ENCODE measurements at regions not wholly inside any gene's neighbourhood (a gene's known extent, or its start where the extent isn't known, plus 50 kb on each side); places are given as distances from the start of the nearest gene placed in this dataset.

DNA sequence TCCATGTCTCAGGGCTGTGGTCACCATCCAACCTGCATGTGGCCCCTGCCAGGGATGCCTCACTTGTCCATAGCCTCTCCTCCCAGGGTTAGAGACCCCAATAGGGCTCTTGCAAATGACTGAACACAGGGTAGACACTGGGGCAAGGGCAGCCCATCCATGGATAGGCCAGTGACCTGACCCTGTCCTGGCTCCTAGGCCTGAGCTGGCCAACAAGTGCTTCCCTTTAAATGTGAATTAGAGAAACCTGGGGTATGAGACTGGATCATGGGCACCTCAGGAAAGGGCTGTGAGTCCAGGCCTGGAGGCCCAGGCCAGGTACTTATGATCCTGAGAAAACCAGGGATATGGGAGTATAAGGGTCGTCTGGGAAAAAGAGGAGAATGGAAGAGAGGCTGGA is 64.5 kb downstream of the COPS8 start:
- TF ChIP-seq, protein P1, sequence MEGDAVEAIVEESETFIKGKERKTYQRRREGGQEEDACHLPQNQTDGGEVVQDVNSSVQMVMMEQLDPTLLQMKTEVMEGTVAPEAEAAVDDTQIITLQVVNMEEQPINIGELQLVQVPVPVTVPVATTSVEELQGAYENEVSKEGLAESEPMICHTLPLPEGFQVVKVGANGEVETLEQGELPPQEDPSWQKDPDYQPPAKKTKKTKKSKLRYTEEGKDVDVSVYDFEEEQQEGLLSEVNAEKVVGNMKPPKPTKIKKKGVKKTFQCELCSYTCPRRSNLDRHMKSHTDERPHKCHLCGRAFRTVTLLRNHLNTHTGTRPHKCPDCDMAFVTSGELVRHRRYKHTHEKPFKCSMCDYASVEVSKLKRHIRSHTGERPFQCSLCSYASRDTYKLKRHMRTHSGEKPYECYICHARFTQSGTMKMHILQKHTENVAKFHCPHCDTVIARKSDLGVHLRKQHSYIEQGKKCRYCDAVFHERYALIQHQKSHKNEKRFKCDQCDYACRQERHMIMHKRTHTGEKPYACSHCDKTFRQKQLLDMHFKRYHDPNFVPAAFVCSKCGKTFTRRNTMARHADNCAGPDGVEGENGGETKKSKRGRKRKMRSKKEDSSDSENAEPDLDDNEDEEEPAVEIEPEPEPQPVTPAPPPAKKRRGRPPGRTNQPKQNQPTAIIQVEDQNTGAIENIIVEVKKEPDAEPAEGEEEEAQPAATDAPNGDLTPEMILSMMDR (IDR thresholded peaks at IDR 0.05; ENCODE audit: low read depth, low read length, missing control alignments), result no peak
- H3K4me3 ChIP-seq (replicated peaks; ENCODE audit: low read depth, low read length), result no peak overlapping the region
- DNase-seq (ENCODE audit: extremely low read depth, low read depth), result no peak

DNA sequence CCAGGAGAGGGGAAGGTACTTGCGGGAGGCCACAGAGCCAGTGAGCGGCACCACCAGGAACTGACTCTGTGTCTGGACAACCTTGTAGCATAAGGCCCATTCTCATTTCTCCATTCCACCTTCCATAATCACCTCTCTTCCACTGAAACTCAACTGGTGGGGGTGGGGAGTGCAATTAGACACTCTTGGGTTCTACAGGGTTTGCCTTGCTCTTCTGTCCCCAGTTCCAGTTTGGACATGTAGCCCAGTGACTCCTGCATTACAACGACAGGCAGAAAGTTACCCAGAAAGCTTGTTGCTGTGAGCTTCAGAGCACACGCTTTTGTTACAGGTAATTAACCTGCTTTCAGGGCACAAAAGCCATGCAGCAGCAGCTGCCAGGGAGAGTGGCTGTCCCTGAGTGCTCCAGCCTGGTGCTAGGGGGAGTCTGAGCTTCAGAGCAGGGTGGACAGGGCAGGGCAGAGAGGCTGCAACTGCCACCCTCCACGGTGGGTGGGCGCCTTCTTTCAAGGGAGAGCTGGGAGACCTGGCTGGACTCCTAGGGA is 65.2 kb downstream of the COPS8 start:
- TF ChIP-seq, protein P1 (IDR thresholded peaks at IDR 0.05; ENCODE audit: low read depth, low read length, missing control alignments), result no peak
- no peak for DNase-seq (ENCODE audit: extremely low read depth, low read depth)
- H3K4me3 ChIP-seq (replicated peaks; ENCODE audit: low read depth, low read length), result no peak overlapping the region

DNA sequence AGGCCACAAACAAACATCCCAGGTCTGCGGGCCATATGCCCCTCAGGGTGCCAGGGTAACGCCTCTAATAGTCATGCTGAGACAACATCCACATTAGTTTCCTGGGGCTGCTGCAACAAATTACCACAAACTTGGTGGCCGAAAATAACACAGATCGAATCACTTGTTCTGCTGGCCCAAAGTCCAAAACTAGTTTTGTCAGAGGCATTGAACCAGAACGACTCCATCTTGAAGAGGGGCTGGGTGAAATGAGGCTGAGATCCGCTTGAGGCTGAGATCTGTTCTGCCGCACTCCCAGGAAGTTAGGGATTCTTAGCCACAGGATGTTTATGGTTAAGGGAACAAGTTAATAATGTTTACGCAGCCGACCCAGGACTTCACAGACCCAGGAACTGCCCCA is 66.7 kb downstream of the COPS8 start:
- TF ChIP-seq, protein P1 (IDR thresholded peaks at IDR 0.05; ENCODE audit: low read depth, low read length, missing control alignments), result no peak
- H3K4me3 ChIP-seq (replicated peaks; ENCODE audit: low read depth, low read length), result no peak overlapping the region
- DNase-seq (ENCODE audit: extremely low read depth, low read depth), result no peak

DNA sequence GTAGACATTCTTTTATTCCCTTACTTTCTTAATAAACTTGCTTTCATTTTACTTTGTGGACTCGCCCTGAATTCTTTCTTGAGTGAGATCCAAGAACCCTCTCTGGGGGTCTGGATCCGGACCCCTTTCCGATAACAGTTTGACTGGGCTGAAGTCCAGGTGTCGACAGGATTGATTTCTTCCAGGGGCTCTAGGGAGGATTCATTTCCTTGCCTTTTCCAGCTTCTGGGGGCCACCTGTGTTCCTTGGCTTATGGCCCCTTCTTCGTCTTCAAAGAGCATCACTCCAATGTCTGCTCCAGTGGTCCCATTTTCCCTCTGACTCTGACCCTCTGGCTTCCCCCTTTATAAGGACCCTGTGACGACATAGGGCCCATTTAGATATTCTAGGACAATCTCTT is 67.5 kb downstream of the COPS8 start:
- DNase-seq (ENCODE audit: extremely low read depth, low read depth), result no peak
- H3K4me3 ChIP-seq (replicated peaks; ENCODE audit: low read depth, low read length), result no peak overlapping the region
- TF ChIP-seq, protein P1 (IDR thresholded peaks at IDR 0.05; ENCODE audit: low read depth, low read length, missing control alignments), result no peak

DNA sequence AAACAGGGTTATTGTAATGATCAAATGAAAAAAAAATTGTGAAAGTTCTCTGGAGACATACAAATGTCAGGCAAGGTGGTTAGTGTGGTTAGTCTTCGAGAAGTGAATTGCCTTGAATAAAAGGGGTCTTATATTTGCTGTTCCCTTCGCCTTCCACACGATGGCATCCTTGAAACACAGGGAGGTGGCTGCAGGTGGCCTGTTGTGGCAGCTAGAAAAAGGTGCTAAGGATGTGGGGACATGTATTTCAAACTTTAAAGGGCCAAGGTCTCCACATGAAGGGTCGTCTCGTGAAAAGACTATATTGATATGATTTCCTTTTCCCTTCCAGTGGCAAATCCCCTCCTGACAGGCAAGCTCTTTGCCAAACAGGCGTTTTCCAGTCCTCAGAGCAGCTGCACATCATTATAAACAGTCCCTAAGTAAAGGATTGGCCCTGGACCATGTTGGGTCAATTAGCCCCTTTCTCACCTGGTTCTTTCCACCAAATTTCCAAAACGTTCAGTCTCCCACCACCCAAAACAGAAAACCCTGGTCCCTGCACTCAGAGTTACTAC is 68.5 kb downstream of the COPS8 start:
- no peak for DNase-seq (ENCODE audit: extremely low read depth, low read depth)
- TF ChIP-seq, protein P1 (IDR thresholded peaks at IDR 0.05; ENCODE audit: low read depth, low read length, missing control alignments), result peak; percentile 79
- no peak overlapping the region for H3K4me3 ChIP-seq (replicated peaks; ENCODE audit: low read depth, low read length)

DNA sequence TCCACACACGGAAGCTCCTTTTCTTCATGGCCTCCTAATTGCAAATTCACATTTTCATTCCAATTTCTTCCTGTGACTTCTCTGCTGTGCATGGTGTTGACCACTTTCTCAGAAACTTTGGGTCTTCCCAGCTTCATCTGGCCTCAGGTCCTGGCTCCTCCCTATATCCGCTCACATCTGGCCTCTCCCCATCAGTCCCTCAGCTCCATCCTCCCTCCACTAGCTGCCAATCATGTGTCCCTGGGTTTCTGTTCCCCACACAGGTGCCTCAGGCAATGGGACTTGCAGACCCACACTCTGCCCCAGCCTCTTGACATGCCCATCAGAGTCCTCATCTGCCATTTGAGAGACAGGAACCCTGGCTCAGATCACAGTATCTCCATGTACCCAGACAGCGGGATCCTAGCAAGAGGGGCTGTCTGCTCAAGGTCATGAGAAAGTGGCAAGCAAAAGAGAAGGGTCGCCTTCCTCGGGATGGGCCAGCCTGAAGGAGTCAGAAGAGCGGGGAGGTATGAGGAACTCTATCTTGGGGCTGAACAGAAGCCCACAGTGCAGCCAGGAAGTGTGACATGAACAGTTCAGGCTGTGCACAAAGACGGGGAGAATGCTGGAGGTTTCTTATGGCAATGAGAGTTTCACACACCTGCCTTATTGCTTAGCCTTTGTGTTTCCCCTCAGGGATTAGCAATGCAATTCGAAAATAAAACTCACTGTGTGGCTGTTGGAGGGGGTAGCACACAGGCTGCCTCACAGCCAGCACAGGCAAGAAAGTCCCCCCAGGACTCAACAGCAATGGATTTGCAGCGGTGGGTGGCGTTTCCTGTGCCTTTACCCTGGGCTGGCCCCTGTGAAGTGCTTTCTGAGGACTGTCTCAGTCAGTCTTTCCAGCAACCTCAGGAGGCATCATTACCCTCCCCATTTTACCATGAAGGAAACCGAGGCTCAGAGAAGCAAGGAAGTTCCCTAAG is 69.5 kb downstream of the COPS8 start:
- H3K4me3 ChIP-seq (replicated peaks; ENCODE audit: low read depth, low read length), result no peak overlapping the region
- TF ChIP-seq, protein P1 (IDR thresholded peaks at IDR 0.05; ENCODE audit: low read depth, low read length, missing control alignments), result no peak
- DNase-seq (ENCODE audit: extremely low read depth, low read depth), result no peak

All from HFF-Myc (cell line).